CD4-positive, alpha-beta T cell (primary cell): ENCODE measurements at regions not wholly inside any gene's neighbourhood (a gene's known extent, or its start where the extent isn't known, plus 50 kb on each side); places are given as distances from the start of the nearest gene placed in this dataset.

Source experiments
- ATAC-seq: fragments of 200-7000 bp; cut with Tn5 transposase; one replicate; pipeline ENCODE4 v1.10.0; 2022; ENCODE audit warnings: mild to moderate bottlenecking; ENCODE audit not compliant: poor library complexity
- CTCF ChIA-PET: fragments of 350-600 bp; sonication (Branson Sonifier 250); formaldehyde crosslinking; loops from one replicate; lab custom pipeline; 2021; ENCODE audit warnings: antibody characterized with exemption, inconsistent platforms; lab: Charles Lee
- POLR2A ChIA-PET: fragments of 350-600 bp; sonication (Branson Sonifier 250); formaldehyde crosslinking; loops from one replicate; lab custom pipeline; 2021; ENCODE audit warnings: antibody characterized with exemption, inconsistent platforms; lab: Charles Lee
- DNase-seq, 14 experiments: peaks; one replicate each; pipeline ENCODE4 v3.0.0-alpha.2; 2013 to 2020; ENCODE audit warnings: mixed read lengths in 2 of 14
- H3K27ac ChIP-seq, 2 donors: one replicate each; pipeline versions ENCODE4 v1.5.1 to v1.7.0; 2013; ENCODE audit warnings: low read length in 2 of 2, low read depth in 1 of 2, mild to moderate bottlenecking in 1 of 2
- H3K27me3 ChIP-seq, 2 experiments: 1 replicate in 1 of 2; 2 replicates in 1 of 2; pipeline versions ENCODE4 v1.6.1 to v1.7.0; 2013; ENCODE audit warnings: low read length in 2 of 2, control low read depth in 1 of 2, mild to moderate bottlenecking in 1 of 2, moderate library complexity in 1 of 2; ENCODE audit not compliant: insufficient read depth in 2 of 2, control insufficient read depth in 1 of 2
- H3K36me3 ChIP-seq: one replicate; pipeline ENCODE4 v1.6.1; 2013; ENCODE audit warnings: low read length, control low read depth; ENCODE audit not compliant: insufficient read depth
- H3K4me1 ChIP-seq: one replicate; pipeline ENCODE4 v1.6.1; 2013; ENCODE audit warnings: low read length, control low read depth; ENCODE audit not compliant: insufficient read depth
- H3K4me3 ChIP-seq: one replicate; pipeline ENCODE4 v1.5.1; 2013; ENCODE audit warnings: mild to moderate bottlenecking, low read length, moderate library complexity
- H3K9me3 ChIP-seq, 2 experiments: 1 replicate in 1 of 2; 2 replicates in 1 of 2; pipeline versions ENCODE4 v1.6.1 to v1.7.0; 2013; ENCODE audit warnings: low read length in 2 of 2, mild to moderate bottlenecking in 2 of 2, control low read depth in 1 of 2, moderate library complexity in 1 of 2; ENCODE audit not compliant: control insufficient read depth in 1 of 2, insufficient read depth in 1 of 2
- H3K27ac Mint-ChIP-seq: one replicate; pipeline ENCODE4 v1.8.0; 2020; ENCODE audit warnings: mixed read lengths
- H3K27me3 Mint-ChIP-seq: one replicate; pipeline ENCODE4 v1.8.0; 2021; ENCODE audit warnings: mixed read lengths
- H3K36me3 Mint-ChIP-seq: one replicate; pipeline ENCODE4 v1.8.0; 2021; ENCODE audit warnings: low read depth, mixed read lengths
- H3K4me1 Mint-ChIP-seq: one replicate; pipeline ENCODE4 v1.8.0; 2021; ENCODE audit warnings: low read depth, mixed read lengths
- H3K4me3 Mint-ChIP-seq: one replicate; pipeline ENCODE4 v1.8.0; 2020; ENCODE audit warnings: mild to moderate bottlenecking, mixed read lengths
- H3K9me3 Mint-ChIP-seq: one replicate; pipeline ENCODE4 v1.8.0; 2020; ENCODE audit warnings: mixed read lengths
- CTCF ChIP-seq: fragments of 200-600 bp; IDR thresholded peaks from one replicate; pipeline ENCODE4 v1.8.0; 2022; ENCODE audit warnings: antibody characterized with exemption, mild to moderate bottlenecking
- intact Hi-C, 2 experiments: fragments of 100-400 bp; cut with DNase I in 1 of 2; cut with micrococcal nuclease in 1 of 2; formaldehyde crosslinking; loops; one replicate each; pipeline versions ENCODE4 v1.15.1 to v1.9.0; 2023 to 2025; cut with DNase I, micrococcal nuclease

DNA sequence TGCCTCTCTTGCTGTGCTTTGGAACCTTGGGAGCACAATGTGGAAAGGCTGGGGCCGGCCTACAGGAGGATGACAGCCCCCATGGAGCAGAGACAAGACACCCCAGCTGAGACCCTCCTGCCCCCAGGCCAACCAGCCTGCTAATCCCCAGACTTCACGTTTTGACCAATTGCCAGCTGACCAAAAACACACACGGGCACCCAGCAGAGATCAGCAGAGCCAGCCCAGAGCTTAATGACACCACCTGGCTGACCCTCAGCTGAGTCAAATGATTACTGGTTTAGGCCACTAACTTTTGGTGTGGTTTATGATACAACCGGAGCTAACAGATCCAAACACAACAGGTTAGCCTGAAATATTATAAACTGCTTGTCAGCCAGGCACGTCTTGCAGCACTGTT is 111.2 kb upstream of the KIF5B start:
- no peak overlapping the region for H3K4me3 Mint-ChIP-seq
- Histone ChIP-seq H3K27me3 (no peaks in the 10 kb centered on the region), H3K9me3 (no peaks in the 10 kb centered on the region), H3K27ac (no peak overlapping the region), H3K4me3 (no peak overlapping the region), H3K4me1 (no peaks in the 10 kb centered on the region), H3K36me3 (no peaks in the 10 kb centered on the region)
- TF ChIP-seq CTCF: no peak
- intact Hi-C loops: no loop called here
- H3K9me3 Mint-ChIP-seq: no peaks in the 10 kb centered on the region
- H3K4me1 Mint-ChIP-seq: no peaks in the 10 kb centered on the region
- peaks cover 8% of the 10 kb centered on the region for H3K27me3 Mint-ChIP-seq
- ATAC-seq (no peak), DNase-seq (no peak)
- no peaks in the 10 kb centered on the region for H3K36me3 Mint-ChIP-seq
- no peak overlapping the region for H3K27ac Mint-ChIP-seq
- CTCF ChIA-PET: no interaction called here
- POLR2A ChIA-PET: no interaction called here

GRCh38 chr10:32166365-32166764 is 110.1 kb upstream of the KIF5B start:
- Histone ChIP-seq H3K36me3 (no peaks in the 10 kb centered on the region), H3K9me3 (no peaks in the 10 kb centered on the region), H3K27ac (no peak overlapping the region), H3K27me3 (no peaks in the 10 kb centered on the region), H3K4me3 (no peak overlapping the region), H3K4me1 (no peaks in the 10 kb centered on the region)
- no peak for ATAC-seq
- H3K4me1 Mint-ChIP-seq: no peaks in the 10 kb centered on the region
- CTCF ChIA-PET: interaction anchor here (0.7 kb wide), 1 partner anchor 46 kb away, joined by 3 read pairs; no protein-coding TSS in a partner anchor
- intact Hi-C loops: no loop called here
- H3K4me3 Mint-ChIP-seq: no peak overlapping the region
- DNase-seq: no peak
- POLR2A ChIA-PET: no interaction called here
- H3K9me3 Mint-ChIP-seq: no peaks in the 10 kb centered on the region
- H3K36me3 Mint-ChIP-seq: no peaks in the 10 kb centered on the region
- TF ChIP-seq CTCF: no peak
- H3K27ac Mint-ChIP-seq: no peak overlapping the region
- peaks cover 8% of the 10 kb centered on the region for H3K27me3 Mint-ChIP-seq

- H3K27me3 Mint-ChIP-seq: peaks cover 8% of the 10 kb centered on the region
- ATAC-seq (no peak), DNase-seq (no peak)
- Histone ChIP-seq H3K4me1 (no peaks in the 10 kb centered on the region), H3K27ac (no peak overlapping the region), H3K36me3 (no peaks in the 10 kb centered on the region), H3K9me3 (no peaks in the 10 kb centered on the region), H3K27me3 (no peaks in the 10 kb centered on the region), H3K4me3 (no peak overlapping the region)
- POLR2A ChIA-PET: no interaction called here
- H3K36me3 Mint-ChIP-seq: no peaks in the 10 kb centered on the region
- intact Hi-C loops: no loop called here
- H3K27ac Mint-ChIP-seq: no peak overlapping the region
- H3K4me3 Mint-ChIP-seq: no peak overlapping the region
- CTCF ChIA-PET: no interaction called here
- no peak for TF ChIP-seq CTCF
- H3K4me1 Mint-ChIP-seq: no peaks in the 10 kb centered on the region
- H3K9me3 Mint-ChIP-seq: no peaks in the 10 kb centered on the region
These were observed 107.5 kb upstream of the KIF5B start for GRCh38 chr10:32163762-32164148.
